H9 (cell line): ENCODE measurements at regions not wholly inside any gene's neighbourhood (a gene's known extent, or its start where the extent isn't known, plus 50 kb on each side); places are given as distances from the start of the nearest gene placed in this dataset.

ENCODE experiments used
- DNase-seq: peaks from one replicate; pipeline ENCODE4 v3.0.0-alpha.2; 2017
- H2AFZ ChIP-seq: one replicate; pipeline ENCODE4 v1.6.1; 2013; ENCODE audit warnings: mild to moderate bottlenecking, low read length, control low read depth, moderate library complexity
- H2AK5ac ChIP-seq: 2 replicates; pipeline ENCODE4 v1.6.1; 2013; ENCODE audit warnings: low read length, control low read depth, mixed read lengths; ENCODE audit not compliant: insufficient read length
- H2BK120ac ChIP-seq: one replicate; pipeline ENCODE4 v1.6.1; 2013; ENCODE audit warnings: low read depth, mild to moderate bottlenecking, low read length, control low read depth, inconsistent platforms; ENCODE audit not compliant: poor library complexity, severe bottlenecking
- H2BK12ac ChIP-seq: 2 replicates; pipeline ENCODE4 v1.6.1; 2013; ENCODE audit warnings: low read length, control low read depth, mixed read lengths, low read depth; ENCODE audit not compliant: insufficient read length
- H2BK15ac ChIP-seq: 2 replicates; pipeline ENCODE4 v1.6.1; 2013; ENCODE audit warnings: low read depth, low read length, control low read depth
- H2BK20ac ChIP-seq: one replicate; pipeline ENCODE4 v1.6.1; 2013; ENCODE audit warnings: low read depth, mild to moderate bottlenecking, low read length, control low read depth, inconsistent platforms; ENCODE audit not compliant: poor library complexity, severe bottlenecking
- H2BK5ac ChIP-seq: 2 replicates; pipeline ENCODE4 v1.6.1; 2013; ENCODE audit warnings: low read length, control low read depth, mixed read lengths; ENCODE audit not compliant: insufficient read length
- H3K14ac ChIP-seq: 2 replicates; pipeline ENCODE4 v1.6.1; 2013; ENCODE audit warnings: low read length, control low read depth; ENCODE audit not compliant: insufficient read depth
- H3K18ac ChIP-seq: 2 replicates; pipeline ENCODE4 v1.6.1; 2013; ENCODE audit warnings: low read depth, mild to moderate bottlenecking, mixed read lengths, low read length, control low read depth; ENCODE audit not compliant: insufficient read length
- H3K23ac ChIP-seq: 2 replicates; pipeline ENCODE4 v1.6.1; 2013; ENCODE audit warnings: low read length, control low read depth, mixed read lengths, low read depth; ENCODE audit not compliant: insufficient read length
- H3K23me2 ChIP-seq: 2 replicates; pipeline ENCODE4 v1.6.1; 2013; ENCODE audit warnings: low read depth, mild to moderate bottlenecking, mixed read lengths, low read length, control low read depth; ENCODE audit not compliant: insufficient read length, poor library complexity, severe bottlenecking
- H3K27ac ChIP-seq: 2 replicates; pipeline ENCODE4 v1.5.1; 2013; ENCODE audit warnings: low read length, control low read depth, mixed read lengths, low read depth; ENCODE audit not compliant: insufficient read length
- H3K27me3 ChIP-seq: 2 replicates; pipeline ENCODE4 v1.6.1; 2013; ENCODE audit warnings: low read length, control low read depth, inconsistent platforms; ENCODE audit not compliant: insufficient read depth
- H3K4ac ChIP-seq: 2 replicates; pipeline ENCODE4 v1.6.1; 2013; ENCODE audit warnings: low read depth, mild to moderate bottlenecking, control low read depth, inconsistent platforms, low read length, moderate library complexity
- H3K4me1 ChIP-seq: 2 replicates; pipeline ENCODE4 v1.6.1; 2013; ENCODE audit warnings: low read length, control low read depth, inconsistent platforms; ENCODE audit not compliant: insufficient read depth
- H3K4me2 ChIP-seq: 2 replicates; pipeline ENCODE4 v1.6.1; 2013; ENCODE audit warnings: low read length, control low read depth, mixed read lengths; ENCODE audit not compliant: insufficient read length, insufficient read depth
- H3K56ac ChIP-seq: 2 replicates; pipeline ENCODE4 v1.6.1; 2013; ENCODE audit warnings: low read depth, mild to moderate bottlenecking, mixed read lengths, low read length, control low read depth; ENCODE audit not compliant: insufficient read length
- H3K79me1 ChIP-seq: 2 replicates; pipeline ENCODE4 v1.6.1; 2013; ENCODE audit warnings: low read depth, mild to moderate bottlenecking, moderate library complexity, low read length, control low read depth, inconsistent platforms; ENCODE audit not compliant: insufficient read depth, poor library complexity, severe bottlenecking
- H3K79me2 ChIP-seq: 2 replicates; pipeline ENCODE4 v1.6.1; 2013; ENCODE audit warnings: low read length, control low read depth, inconsistent platforms; ENCODE audit not compliant: insufficient read depth
- H3K9ac ChIP-seq: 2 replicates; pipeline ENCODE4 v1.6.1; 2013; ENCODE audit warnings: low read length, control low read depth, mixed read lengths; ENCODE audit not compliant: insufficient read length; ENCODE audit errors: extremely low read depth
- H3K9me3 ChIP-seq: one replicate; pipeline ENCODE4 v1.6.1; 2013; ENCODE audit warnings: low read depth, low read length, inconsistent platforms; ENCODE audit not compliant: control insufficient read depth
- H3T11ph ChIP-seq: one replicate; pipeline ENCODE4 v1.6.1; 2013; ENCODE audit warnings: mild to moderate bottlenecking, low read length, control low read depth, inconsistent platforms
- H4K20me1 ChIP-seq: one replicate; pipeline ENCODE4 v1.6.1; 2013; ENCODE audit not compliant: control insufficient read depth, insufficient read length, insufficient read depth
- H4K5ac ChIP-seq: 2 replicates; pipeline ENCODE4 v1.6.1; 2013; ENCODE audit warnings: low read depth, mild to moderate bottlenecking, mixed read lengths, low read length, control low read depth; ENCODE audit not compliant: insufficient read length
- H4K8ac ChIP-seq: replicated peaks from 2 replicates; pipeline ENCODE4 v1.6.1; 2013; ENCODE audit warnings: low read length, control low read depth, mixed read lengths, low read depth; ENCODE audit not compliant: insufficient read length
- H4K91ac ChIP-seq: 2 replicates; pipeline ENCODE4 v1.6.1; 2013; ENCODE audit warnings: low read depth, mild to moderate bottlenecking, moderate library complexity, mixed read lengths, low read length, control low read depth; ENCODE audit not compliant: insufficient read length
- H3K27ac Mint-ChIP-seq, 3 experiments: 2 replicates in 2 of 3; 3 replicates in 1 of 3; pipeline ENCODE4 v1.8.0; 2020 to 2021; ENCODE audit warnings: mixed read lengths in 3 of 3, mild to moderate bottlenecking in 1 of 3, moderate library complexity in 1 of 3
- H3K27me3 Mint-ChIP-seq: 2 replicates; pipeline ENCODE4 v1.8.0; 2021; ENCODE audit warnings: low read depth, mild to moderate bottlenecking, moderate library complexity, mixed read lengths
- H3K36me3 Mint-ChIP-seq, 3 experiments: 2 replicates in 2 of 3; 3 replicates in 1 of 3; pipeline ENCODE4 v1.8.0; 2020 to 2021; ENCODE audit warnings: low read depth in 3 of 3, mixed read lengths in 3 of 3; ENCODE audit not compliant: insufficient read depth in 1 of 3
- H3K4me1 Mint-ChIP-seq, 2 experiments: 2 replicates each; pipeline ENCODE4 v1.8.0; 2020; ENCODE audit warnings: mixed read lengths in 2 of 2
- H3K4me3 Mint-ChIP-seq, 2 experiments: 2 replicates in 1 of 2; 3 replicates in 1 of 2; pipeline ENCODE4 v1.8.0; 2020 to 2021; ENCODE audit warnings: mild to moderate bottlenecking in 2 of 2, mixed read lengths in 2 of 2, moderate library complexity in 1 of 2
- H3K9me3 Mint-ChIP-seq, 2 experiments: 2 replicates in 1 of 2; 3 replicates in 1 of 2; pipeline ENCODE4 v1.8.0; 2020; ENCODE audit warnings: mild to moderate bottlenecking in 2 of 2, mixed read lengths in 2 of 2, moderate library complexity in 1 of 2
- WGBS: extraction: QIAGEN DNeasy Blood & Tissue Kit; methylation state at CpG from one replicate; pipeline ENCODE4 v1.1.7; 2013; ENCODE audit warnings: missing lambda C conversion rate, low lambda C conversion rate, mixed read lengths; ENCODE audit not compliant: insufficient read length; ENCODE audit errors: extremely low coverage; 5-methylcytosine and 5-hydroxymethylcytosine counted together
- TF ChIP-seq, protein P1 (sequence below): fragments of 200-600 bp; sonication (generic); conservative IDR thresholded peaks from 3 replicates; pipeline ENCODE4 v1.8.0; 2021; ENCODE audit warnings: antibody characterized with exemption, mild to moderate bottlenecking

DNA sequence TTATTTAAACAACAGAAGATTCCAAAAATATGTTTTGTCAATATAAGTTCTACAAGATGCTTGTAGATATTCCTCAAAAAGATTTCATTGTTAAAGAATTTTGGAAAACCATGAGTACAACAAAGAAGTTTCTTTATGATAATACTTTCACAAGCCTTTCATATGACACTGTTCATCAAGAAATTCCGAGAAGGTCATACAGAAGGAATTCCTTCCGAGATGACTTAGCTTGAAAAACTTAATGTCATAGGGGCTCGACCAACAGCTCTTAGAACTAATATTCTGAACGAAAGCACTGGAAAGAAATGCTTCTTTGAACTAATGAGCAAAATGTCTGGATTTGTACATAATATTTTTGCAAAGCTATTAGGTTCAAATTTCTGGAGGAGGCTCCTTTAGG is 403.4 kb downstream of the KLF5 start:
- H3K4me3 Mint-ChIP-seq: no peak overlapping the region
- Histone ChIP-seq H3K9me3 (no peaks in the 10 kb centered on the region), H3K23me2 (no peaks in the 10 kb centered on the region), H2BK15ac (no peak overlapping the region), H3K56ac (no peak overlapping the region), H3K27me3 (no peaks in the 10 kb centered on the region), H3K4ac (no peak overlapping the region), H3K79me1 (no peaks in the 10 kb centered on the region), H3K14ac (no peak overlapping the region), H4K20me1 (no peaks in the 10 kb centered on the region), H2BK20ac (no peak overlapping the region), H4K5ac (no peak overlapping the region), H3K27ac (no peak overlapping the region), H4K8ac (no peak overlapping the region), H3K4me1 (no peaks in the 10 kb centered on the region), H2AK5ac (no peak overlapping the region), H2BK5ac (no peak overlapping the region), H3K18ac (no peak overlapping the region), H4K91ac (no peak overlapping the region), H2AFZ (no peak overlapping the region), H3K9ac (no peak overlapping the region), H3K79me2 (no peaks in the 10 kb centered on the region), H2BK12ac (no peak overlapping the region), H3T11ph (no peak overlapping the region), H3K4me2 (no peak overlapping the region), H2BK120ac (no peak overlapping the region), H3K23ac (no peak overlapping the region)
- H3K27me3 Mint-ChIP-seq: no peaks in the 10 kb centered on the region
- DNase-seq: no peak
- peaks cover 4 to 6% of the 10 kb centered on the region in 2 experiments; a peak in 2 of 5 replicates for H3K9me3 Mint-ChIP-seq
- H3K27ac Mint-ChIP-seq: no peak overlapping the region
- TF ChIP-seq, protein P1, sequence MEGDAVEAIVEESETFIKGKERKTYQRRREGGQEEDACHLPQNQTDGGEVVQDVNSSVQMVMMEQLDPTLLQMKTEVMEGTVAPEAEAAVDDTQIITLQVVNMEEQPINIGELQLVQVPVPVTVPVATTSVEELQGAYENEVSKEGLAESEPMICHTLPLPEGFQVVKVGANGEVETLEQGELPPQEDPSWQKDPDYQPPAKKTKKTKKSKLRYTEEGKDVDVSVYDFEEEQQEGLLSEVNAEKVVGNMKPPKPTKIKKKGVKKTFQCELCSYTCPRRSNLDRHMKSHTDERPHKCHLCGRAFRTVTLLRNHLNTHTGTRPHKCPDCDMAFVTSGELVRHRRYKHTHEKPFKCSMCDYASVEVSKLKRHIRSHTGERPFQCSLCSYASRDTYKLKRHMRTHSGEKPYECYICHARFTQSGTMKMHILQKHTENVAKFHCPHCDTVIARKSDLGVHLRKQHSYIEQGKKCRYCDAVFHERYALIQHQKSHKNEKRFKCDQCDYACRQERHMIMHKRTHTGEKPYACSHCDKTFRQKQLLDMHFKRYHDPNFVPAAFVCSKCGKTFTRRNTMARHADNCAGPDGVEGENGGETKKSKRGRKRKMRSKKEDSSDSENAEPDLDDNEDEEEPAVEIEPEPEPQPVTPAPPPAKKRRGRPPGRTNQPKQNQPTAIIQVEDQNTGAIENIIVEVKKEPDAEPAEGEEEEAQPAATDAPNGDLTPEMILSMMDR: no peak
- H3K36me3 Mint-ChIP-seq: peaks cover 0 to 3% (median 0%) of the 10 kb centered on the region in 3 experiments; a peak in 1 of 7 replicates
- peaks cover 0 to 3% of the 10 kb centered on the region in 2 experiments; a peak in 1 of 4 replicates for H3K4me1 Mint-ChIP-seq
- WGBS: no CpG with 5 or more reads among the region's 4 CpGs
